Subcutaneous abdominal adipose tissue (tissue), 5 donors: ENCODE measurements at regions not wholly inside any gene's neighbourhood (a gene's known extent, or its start where the extent isn't known, plus 50 kb on each side); places are given as distances from the start of the nearest gene placed in this dataset.
A peak's percentile ranks its signal among the peaks of the same experiment; 100 is the strongest.

Experiments used
- H3K27ac ChIP-seq: one replicate; pipeline ENCODE4 v1.7.0; 2013; ENCODE audit warnings: low read depth, mild to moderate bottlenecking, inconsistent platforms, low read length, moderate library complexity
- H3K27me3 ChIP-seq, 5 donors: one replicate each; pipeline ENCODE4 v1.7.0; 2013; ENCODE audit warnings: low read length in 5 of 5, inconsistent platforms in 1 of 5; ENCODE audit not compliant: control insufficient read depth in 5 of 5, insufficient read depth in 4 of 5
- H3K36me3 ChIP-seq, 5 donors: one replicate each; pipeline ENCODE4 v1.7.0; 2013; ENCODE audit warnings: low read length in 5 of 5; ENCODE audit not compliant: control insufficient read depth in 5 of 5, insufficient read depth in 5 of 5
- H3K4me1 ChIP-seq, 5 donors: one replicate each; pipeline ENCODE4 v1.7.0; 2013; ENCODE audit warnings: low read length in 5 of 5, mild to moderate bottlenecking in 3 of 5, moderate library complexity in 1 of 5; ENCODE audit not compliant: control insufficient read depth in 5 of 5, insufficient read depth in 5 of 5
- H3K4me3 ChIP-seq, 5 donors: one replicate each; pipeline ENCODE4 v1.7.0; 2013; ENCODE audit warnings: low read length in 5 of 5, low read depth in 1 of 5
- H3K9ac ChIP-seq, 5 donors: one replicate each; pipeline ENCODE4 v1.7.0; 2013; ENCODE audit warnings: low read length in 5 of 5, mild to moderate bottlenecking in 4 of 5, moderate library complexity in 3 of 5
- H3K9me3 ChIP-seq, 5 donors: one replicate each; pipeline ENCODE4 v1.7.0; 2013; ENCODE audit warnings: low read length in 5 of 5; ENCODE audit not compliant: control insufficient read depth in 5 of 5
- donor health status: healthy.
- donor health status: healthy.
- donor health status: healthy.
- donor health status: healthy.
- donor health status: healthy.

DNA sequence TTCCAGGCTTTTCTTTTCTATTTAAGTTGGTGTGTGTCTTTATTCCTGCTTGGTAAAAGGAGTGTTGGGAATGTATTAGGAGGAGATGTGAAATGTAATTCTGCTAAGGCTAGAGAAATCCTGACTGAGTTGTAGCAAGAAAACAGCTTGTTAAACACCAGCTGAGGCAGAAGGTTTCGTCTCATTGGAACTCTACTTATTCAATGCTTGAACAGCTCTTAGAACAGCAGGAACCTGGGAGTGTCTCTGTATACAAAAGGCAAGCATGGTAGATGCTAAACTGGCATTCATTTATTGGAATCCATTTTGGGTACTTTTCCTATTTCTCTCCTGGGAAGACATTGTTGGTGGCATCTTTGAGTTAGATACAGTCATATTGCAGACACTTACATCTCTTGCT, 280.9 kb downstream of the HRH4 start:
- Histone ChIP-seq H3K9me3 (no peaks in the 10 kb centered on the region), H3K27me3 (no peaks in the 10 kb centered on the region), H3K4me1 (peaks cover 3 to 22% (median 11%) of the 10 kb centered on the region in 5 donors), H3K36me3 (no peaks in the 10 kb centered on the region), H3K9ac (no peak overlapping the region), H3K4me3 (no peak overlapping the region), H3K27ac (no peak overlapping the region)

DNA sequence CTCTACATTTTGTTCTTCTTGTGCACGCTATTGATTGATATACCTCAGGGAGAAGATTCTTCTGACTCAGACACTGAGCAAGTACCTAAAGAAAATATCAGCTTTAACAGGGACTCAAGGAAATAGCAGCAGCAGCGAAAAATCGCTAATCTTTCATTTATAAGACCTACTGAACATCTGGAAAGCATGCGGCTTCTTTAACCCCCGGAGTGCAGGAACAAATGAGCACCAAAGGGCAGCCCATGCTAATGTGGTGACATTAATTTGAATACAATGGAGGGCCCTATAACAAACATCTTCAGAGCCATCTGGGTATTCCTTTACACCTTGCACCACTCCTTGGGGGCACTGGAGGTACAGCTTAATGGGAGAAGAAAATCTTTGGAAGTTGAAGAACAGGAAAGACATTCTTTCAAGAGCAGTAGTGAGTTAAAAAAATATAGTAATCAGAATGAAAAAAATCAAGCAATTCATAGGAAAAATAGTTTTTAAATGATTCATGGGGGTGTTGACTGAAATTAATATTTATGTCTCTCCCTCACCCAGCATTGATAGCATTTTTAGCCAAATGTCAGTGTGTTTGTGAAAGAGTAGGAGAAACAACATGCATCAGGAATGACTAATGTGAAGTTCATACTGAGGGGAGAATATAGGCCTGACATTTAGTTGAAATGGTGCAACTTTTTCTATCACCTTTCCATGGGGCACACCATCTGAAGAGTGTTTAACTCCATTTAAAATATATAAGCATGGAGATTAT, 281.7 kb downstream of the HRH4 start:
- H3K9ac ChIP-seq = no peak overlapping the region

DNA sequence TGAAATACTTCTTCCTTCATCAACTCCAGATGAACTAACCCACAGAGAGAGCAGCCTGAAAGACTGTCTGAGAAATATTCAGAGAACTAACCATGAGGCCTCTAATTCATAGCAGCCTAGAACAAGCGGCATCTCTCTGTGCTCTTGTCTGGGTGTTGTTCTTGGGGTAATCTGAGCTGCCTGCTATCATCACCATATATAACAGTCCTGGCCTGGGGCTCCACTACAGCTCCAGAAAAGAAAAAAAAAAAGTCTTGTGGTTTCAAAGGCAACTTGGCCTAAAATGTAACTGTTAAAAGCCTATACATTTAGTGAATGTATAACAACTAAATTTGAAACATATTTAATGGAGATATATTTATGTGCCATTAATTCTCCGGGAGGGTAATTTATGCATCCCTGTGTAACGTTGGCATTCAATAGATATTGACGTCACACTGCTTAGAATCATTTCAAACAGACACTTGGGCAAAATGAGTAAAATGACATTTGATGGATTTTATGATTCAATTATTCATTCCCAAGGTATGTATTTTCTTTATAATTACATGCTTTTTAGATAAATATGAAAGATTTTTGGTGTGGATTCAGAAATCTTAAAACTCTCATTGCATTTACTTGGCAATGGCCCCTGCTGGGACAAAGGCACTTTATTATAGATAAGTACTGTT, 294.3 kb downstream of the HRH4 start:
- no peak overlapping the region for H3K27ac ChIP-seq
- no peaks in the 10 kb centered on the region for H3K4me1 ChIP-seq
- H3K4me3 ChIP-seq = no peak overlapping the region
- H3K9me3 ChIP-seq = no peaks in the 10 kb centered on the region
- H3K36me3 ChIP-seq = no peaks in the 10 kb centered on the region
- no peak overlapping the region for H3K9ac ChIP-seq
- no peaks in the 10 kb centered on the region for H3K27me3 ChIP-seq

More for the DNA sequence above, 281.7 kb downstream of the HRH4 start:
- Histone ChIP-seq H3K4me3 (no peak overlapping the region), H3K36me3 (no peaks in the 10 kb centered on the region), H3K9me3 (no peaks in the 10 kb centered on the region), H3K4me1 (peaks cover 0 to 14% (median 4%) of the 10 kb centered on the region in 5 donors), H3K27ac (no peak overlapping the region), H3K27me3 (no peaks in the 10 kb centered on the region)

DNA sequence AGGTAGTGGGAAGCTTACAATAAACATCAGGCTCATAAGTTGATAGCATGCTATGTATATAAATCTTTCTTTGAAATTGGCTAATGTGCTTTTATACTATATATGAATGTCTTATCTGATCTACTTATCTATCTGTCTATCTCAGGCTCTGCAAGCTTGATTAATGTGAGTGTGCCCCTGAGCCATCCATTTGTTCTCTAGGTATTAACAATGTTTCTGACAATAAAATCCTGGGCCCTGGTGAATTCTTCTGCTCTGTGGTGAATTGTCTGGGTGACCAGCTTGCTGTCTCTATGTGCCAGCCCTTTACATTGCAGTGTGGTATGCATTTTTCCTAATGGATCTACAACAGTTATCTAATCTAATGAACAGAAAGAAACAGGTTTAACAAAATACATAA, 295.9 kb downstream of the HRH4 start:
- Histone ChIP-seq H3K4me1 (no peaks in the 10 kb centered on the region), H3K27me3 (no peaks in the 10 kb centered on the region), H3K9ac (no peak overlapping the region), H3K36me3 (no peaks in the 10 kb centered on the region), H3K4me3 (no peak overlapping the region), H3K9me3 (peaks cover 0 to 6% (median 2%) of the 10 kb centered on the region in 5 donors), H3K27ac (no peak overlapping the region)

DNA sequence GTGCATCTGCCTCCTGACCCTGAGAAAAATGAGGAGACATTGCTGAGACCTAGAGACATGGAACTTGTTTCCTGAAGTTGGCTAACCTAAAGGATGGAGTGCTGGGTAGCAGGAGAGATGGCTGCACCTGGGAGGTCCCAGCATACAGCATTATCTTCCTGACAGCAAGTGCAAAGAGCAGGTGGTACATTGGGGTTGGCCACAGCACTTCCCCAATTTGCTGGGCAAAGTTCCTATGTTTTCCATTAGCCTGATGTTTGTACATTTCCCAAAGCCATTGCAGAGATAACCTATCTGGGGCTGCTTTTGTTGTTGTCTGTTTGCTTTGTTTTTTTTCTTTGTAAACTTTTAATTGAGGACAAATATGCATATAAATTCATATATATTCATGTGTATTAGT, 296.7 kb downstream of the HRH4 start:
- Histone ChIP-seq H3K9me3 (peaks cover 0 to 6% (median 3%) of the 10 kb centered on the region in 5 donors), H3K27ac (no peak overlapping the region), H3K36me3 (no peaks in the 10 kb centered on the region), H3K4me1 (peaks cover 0 to 2% (median under 1%) of the 10 kb centered on the region in 5 donors), H3K4me3 (no peak overlapping the region), H3K9ac (no peak overlapping the region), H3K27me3 (no peaks in the 10 kb centered on the region)

DNA sequence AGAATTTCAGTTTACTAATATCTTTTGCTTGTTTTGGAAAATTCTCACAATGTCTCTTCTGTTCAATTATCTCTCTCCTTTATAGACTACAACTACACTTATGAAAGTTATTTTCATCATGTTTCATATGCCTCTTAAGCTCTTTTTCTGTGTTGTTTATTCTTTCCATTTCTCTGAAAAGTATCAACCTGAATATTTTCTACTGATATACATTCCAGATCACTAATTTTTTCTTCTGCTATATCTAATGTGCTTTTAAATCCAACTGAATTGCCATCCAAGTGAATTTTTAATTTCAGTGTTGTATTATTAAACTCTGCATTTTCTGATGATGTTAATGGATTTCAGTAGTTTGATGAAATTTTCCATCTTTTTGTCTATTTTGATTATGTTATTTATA, 301.3 kb downstream of the HRH4 start:
- no peaks in the 10 kb centered on the region for H3K36me3 ChIP-seq
- no peak overlapping the region for H3K9ac ChIP-seq
- peaks cover 6 to 31% (median 24%) of the 10 kb centered on the region in 5 donors for H3K4me1 ChIP-seq
- H3K4me3 ChIP-seq = no peak overlapping the region
- peaks cover 0 to 9% (median 3%) of the 10 kb centered on the region in 5 donors for H3K9me3 ChIP-seq
- no peak overlapping the region for H3K27ac ChIP-seq
- H3K27me3 ChIP-seq = no peaks in the 10 kb centered on the region

DNA sequence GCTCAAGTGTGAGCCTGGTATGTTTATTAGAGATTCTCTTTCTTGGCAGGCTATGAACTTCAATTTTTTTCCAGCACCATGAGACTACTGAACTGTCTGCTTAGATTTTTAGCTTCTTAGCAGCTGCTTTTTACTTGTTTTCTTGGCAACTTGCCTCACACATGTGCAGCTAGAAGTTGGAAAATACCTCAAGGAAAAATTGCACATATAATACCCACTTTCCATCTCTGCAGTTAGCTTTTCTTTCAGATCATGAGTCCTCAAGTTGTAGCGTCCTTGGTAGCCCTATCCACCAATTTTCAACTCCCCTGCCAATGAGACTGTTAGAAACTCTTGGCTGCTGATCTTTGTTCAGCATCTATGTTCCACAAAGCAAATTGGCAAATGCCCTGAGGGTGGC, 302.1 kb downstream of the HRH4 start:
- H3K27ac ChIP-seq = peak overlapping the region; percentile 61

DNA sequence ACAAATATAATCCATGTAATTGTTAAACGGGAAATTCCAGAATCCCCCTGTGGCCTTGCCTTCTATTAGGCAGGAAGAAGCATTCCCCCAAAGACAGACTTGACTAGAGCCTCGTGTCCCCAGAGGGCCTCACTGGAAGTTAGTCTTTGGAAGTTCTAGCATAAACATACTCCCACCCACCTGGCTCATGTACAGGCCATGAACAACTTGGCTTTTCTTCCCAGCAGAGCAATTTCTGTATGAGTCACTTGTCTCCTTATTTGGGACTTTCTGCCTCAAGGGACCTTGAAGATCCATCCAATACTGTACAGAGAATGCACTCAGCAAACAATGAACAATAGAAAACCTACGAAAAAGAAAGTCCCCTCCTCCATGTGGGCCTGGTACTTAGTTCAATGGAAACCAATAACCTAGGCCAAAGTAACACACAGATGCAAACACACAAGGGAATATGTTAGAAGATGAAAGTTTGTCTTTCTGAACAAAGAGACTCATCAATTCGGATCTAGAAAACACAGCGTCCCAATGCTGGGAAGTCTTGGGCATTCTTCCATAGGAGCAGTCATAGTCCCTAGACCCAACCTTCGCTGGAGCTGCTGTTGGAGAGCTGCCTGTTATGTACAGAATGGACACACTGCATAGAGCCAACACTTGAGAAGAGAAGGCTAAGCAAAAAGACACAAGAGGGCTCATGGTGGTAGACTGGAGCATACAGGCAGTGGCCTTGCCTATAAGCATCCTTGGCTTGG, 303.5 kb downstream of the HRH4 start:
- H3K27ac ChIP-seq = peak overlapping the region; percentile 14
- peak overlapping the region in 2 of 5 donors; percentile 4 to 22 for H3K4me3 ChIP-seq
- peaks cover 0 to 9% (median 3%) of the 10 kb centered on the region in 5 donors for H3K9me3 ChIP-seq
- no peaks in the 10 kb centered on the region for H3K36me3 ChIP-seq
- peaks cover 6 to 35% (median 24%) of the 10 kb centered on the region in 5 donors for H3K4me1 ChIP-seq
- no peaks in the 10 kb centered on the region for H3K27me3 ChIP-seq
- no peak overlapping the region for H3K9ac ChIP-seq

More for the DNA sequence above, 302.1 kb downstream of the HRH4 start:
- Histone ChIP-seq H3K9me3 (peaks cover 0 to 9% (median 3%) of the 10 kb centered on the region in 5 donors), H3K27me3 (no peaks in the 10 kb centered on the region), H3K4me1 (peaks cover 6 to 31% (median 24%) of the 10 kb centered on the region in 5 donors), H3K9ac (no peak overlapping the region), H3K4me3 (no peak overlapping the region), H3K36me3 (no peaks in the 10 kb centered on the region)

DNA sequence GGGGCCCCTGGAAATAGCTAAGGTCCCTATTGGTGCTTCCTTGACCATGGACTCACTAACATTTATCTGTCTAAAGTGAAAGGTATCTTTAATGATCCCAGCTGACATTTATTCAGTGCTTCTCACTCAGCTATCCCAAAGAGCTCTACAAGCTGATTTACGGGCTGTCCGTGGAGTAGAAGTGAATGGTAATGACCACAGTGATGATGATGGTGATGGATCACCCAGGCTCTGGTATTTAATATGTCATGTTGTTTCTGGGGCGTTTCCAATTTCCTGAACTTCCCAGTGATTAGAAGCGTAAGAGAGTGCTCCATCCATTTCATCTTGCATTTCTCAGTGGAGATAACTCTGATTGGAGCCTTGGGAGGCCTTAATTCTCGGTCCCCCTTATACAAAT, 304.3 kb downstream of the HRH4 start:
- Histone ChIP-seq H3K4me3 (no peak overlapping the region), H3K27me3 (no peaks in the 10 kb centered on the region), H3K9me3 (peaks cover 0 to 9% (median 3%) of the 10 kb centered on the region in 5 donors), H3K9ac (no peak overlapping the region), H3K27ac (peak overlapping the region; percentile 14), H3K4me1 (peaks cover 6 to 35% (median 24%) of the 10 kb centered on the region in 5 donors), H3K36me3 (no peaks in the 10 kb centered on the region)

DNA sequence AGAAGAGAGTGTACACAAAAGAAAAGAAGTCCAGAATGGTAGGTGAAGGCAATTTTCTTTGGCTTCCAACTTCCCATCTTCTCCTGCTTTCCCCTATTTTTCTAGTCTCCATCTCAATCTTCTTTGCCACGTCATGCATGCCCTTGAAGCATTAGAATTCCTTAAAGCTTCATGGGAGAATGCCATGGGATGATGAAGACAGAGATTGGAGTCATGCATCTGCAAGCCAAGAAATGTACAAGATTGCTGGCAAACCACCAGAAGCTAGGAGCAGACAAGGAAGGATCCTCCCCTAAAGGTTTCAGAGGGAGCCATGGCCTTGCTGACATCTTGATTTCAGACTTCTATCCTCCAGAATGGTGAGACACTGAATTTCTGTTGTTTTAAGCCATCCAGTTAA, 305.9 kb downstream of the HRH4 start:
- H3K9ac ChIP-seq = no peak overlapping the region
- peaks cover 6 to 35% (median 24%) of the 10 kb centered on the region in 5 donors for H3K4me1 ChIP-seq
- H3K27ac ChIP-seq = no peak overlapping the region
- peaks cover 0 to 4% (median 1%) of the 10 kb centered on the region in 5 donors for H3K9me3 ChIP-seq
- H3K36me3 ChIP-seq = no peaks in the 10 kb centered on the region
- no peaks in the 10 kb centered on the region for H3K27me3 ChIP-seq
- H3K4me3 ChIP-seq = no peak overlapping the region
